Endodermal cell (in vitro differentiated cells): ENCODE measurements at regions not wholly inside any gene's neighbourhood (a gene's known extent, or its start where the extent isn't known, plus 50 kb on each side); places are given as distances from the start of the nearest gene placed in this dataset.

Experiments
- DNase-seq: peaks from one replicate; pipeline ENCODE4 v3.0.0-alpha.2; 2017
- H3K27ac ChIP-seq: 2 replicates; pipeline ENCODE4 v1.5.1; 2013; ENCODE audit warnings: mild to moderate bottlenecking, low read depth, low read length, moderate library complexity
- H3K27me3 ChIP-seq: 2 replicates; pipeline ENCODE4 v1.6.1; 2013; ENCODE audit warnings: mild to moderate bottlenecking, low read length, moderate library complexity; ENCODE audit not compliant: insufficient read depth, control insufficient read depth, poor library complexity, severe bottlenecking
- H3K36me3 ChIP-seq: 2 replicates; pipeline ENCODE4 v1.7.0; 2013; ENCODE audit warnings: mild to moderate bottlenecking, low read length, moderate library complexity; ENCODE audit not compliant: control insufficient read depth, insufficient read depth
- H3K4me1 ChIP-seq: one replicate; pipeline ENCODE4 v1.7.0; 2013; ENCODE audit warnings: low read length; ENCODE audit not compliant: control insufficient read depth, insufficient read depth
- H3K4me3 ChIP-seq: 2 replicates; pipeline ENCODE4 v1.5.1; 2013; ENCODE audit warnings: mild to moderate bottlenecking, low read length, moderate library complexity
- H3K9ac ChIP-seq: 2 replicates; pipeline ENCODE4 v1.6.1; 2013; ENCODE audit warnings: mild to moderate bottlenecking, low read length, moderate library complexity; ENCODE audit not compliant: poor library complexity, severe bottlenecking; ENCODE audit errors: extremely low read depth
- H3K9me3 ChIP-seq: 2 replicates; pipeline ENCODE4 v1.6.1; 2013; ENCODE audit warnings: mild to moderate bottlenecking, low read length, moderate library complexity; ENCODE audit not compliant: control insufficient read depth
- H3K27ac Mint-ChIP-seq: 2 replicates; pipeline ENCODE4 v1.8.0; 2020; ENCODE audit warnings: mixed read lengths
- H3K27me3 Mint-ChIP-seq: 2 replicates; pipeline ENCODE4 v1.8.0; 2021; ENCODE audit warnings: mild to moderate bottlenecking, mixed read lengths; ENCODE audit not compliant: insufficient read depth
- H3K36me3 Mint-ChIP-seq: 2 replicates; pipeline ENCODE4 v1.8.0; 2020; ENCODE audit warnings: low read depth, mixed read lengths
- H3K4me1 Mint-ChIP-seq: 2 replicates; pipeline ENCODE4 v1.8.0; 2020; ENCODE audit warnings: mixed read lengths
- H3K4me3 Mint-ChIP-seq: 2 replicates; pipeline ENCODE4 v1.8.0; 2020; ENCODE audit warnings: mild to moderate bottlenecking, moderate library complexity, mixed read lengths
- H3K9me3 Mint-ChIP-seq: 2 replicates; pipeline ENCODE4 v1.8.0; 2020; ENCODE audit warnings: mild to moderate bottlenecking, mixed read lengths
- CTCF ChIP-seq: fragments of 200-600 bp; sonication (generic); conservative IDR thresholded peaks from 2 replicates; pipeline ENCODE4 v1.5.0; 2021; ENCODE audit warnings: antibody characterized with exemption, mild to moderate bottlenecking
- WGBS, 2 experiments: methylation state at CpG; one replicate each; pipeline versions ENCODE4 v1.1.5 to v1.1.7; 2013; ENCODE audit warnings: missing lambda C conversion rate in 2 of 2, mixed read lengths in 1 of 2; ENCODE audit not compliant: insufficient coverage in 1 of 2, insufficient read length in 1 of 2; 5-methylcytosine and 5-hydroxymethylcytosine counted together

GRCh38 chr15:29632671-29633406, 189.4 kb downstream of the TJP1 start:
- DNase-seq, result no peak
- no peak overlapping the region for H3K27ac ChIP-seq
- no peak overlapping the region for H3K4me3 Mint-ChIP-seq
- H3K27ac Mint-ChIP-seq, result no peak overlapping the region
- no peak overlapping the region for H3K9ac ChIP-seq
- no peaks in the 10 kb centered on the region for H3K9me3 ChIP-seq
- no peaks in the 10 kb centered on the region for H3K27me3 ChIP-seq
- H3K4me1 Mint-ChIP-seq, result no peaks in the 10 kb centered on the region
- H3K4me1 ChIP-seq, result no peaks in the 10 kb centered on the region
- TF ChIP-seq CTCF, result no peak
- H3K36me3 ChIP-seq, result no peaks in the 10 kb centered on the region
- no peak overlapping the region for H3K4me3 ChIP-seq
- 87 to 89% methylated on average over 6 to 7 of the region's 8 CpGs for WGBS, 2 experiments
- no peaks in the 10 kb centered on the region for H3K36me3 Mint-ChIP-seq
- H3K9me3 Mint-ChIP-seq, result no peaks in the 10 kb centered on the region
- peaks cover 4% of the 10 kb centered on the region for H3K27me3 Mint-ChIP-seq

GRCh38 chr15:29631076-29632070, 190.9 kb downstream of the TJP1 start:
- Mint-ChIP-seq H3K27me3 (peaks cover 2% of the 10 kb centered on the region), H3K36me3 (no peaks in the 10 kb centered on the region), H3K4me1 (no peaks in the 10 kb centered on the region), H3K9me3 (peaks cover 2% of the 10 kb centered on the region), H3K27ac (no peak overlapping the region), H3K4me3 (no peak overlapping the region)
- no peaks in the 10 kb centered on the region for H3K36me3 ChIP-seq
- no peaks in the 10 kb centered on the region for H3K9me3 ChIP-seq
- no peaks in the 10 kb centered on the region for H3K27me3 ChIP-seq
- 75 to 76% methylated on average over 8 to 10 of the region's 10 CpGs for WGBS, 2 experiments
- H3K9ac ChIP-seq, result no peak overlapping the region
- no peak for DNase-seq
- no peak overlapping the region for H3K27ac ChIP-seq
- TF ChIP-seq CTCF, result no peak
- H3K4me1 ChIP-seq, result no peaks in the 10 kb centered on the region
- no peak overlapping the region for H3K4me3 ChIP-seq

GRCh38 chr15:29624271-29624670, 198.0 kb downstream of the TJP1 start:
- H3K9me3 ChIP-seq, result no peaks in the 10 kb centered on the region
- no peak overlapping the region for H3K9ac ChIP-seq
- no peak overlapping the region for H3K27ac ChIP-seq
- Mint-ChIP-seq H3K4me3 (no peak overlapping the region), H3K36me3 (no peaks in the 10 kb centered on the region), H3K4me1 (no peaks in the 10 kb centered on the region), H3K27ac (no peak overlapping the region), H3K9me3 (peaks cover 6% of the 10 kb centered on the region), H3K27me3 (peaks cover 2% of the 10 kb centered on the region)
- 94% methylated on average over 8 of the region's 8 CpGs; no CpG with 5 or more reads in 1 of the 2 experiments for WGBS, 2 experiments
- no peaks in the 10 kb centered on the region for H3K36me3 ChIP-seq
- no peaks in the 10 kb centered on the region for H3K27me3 ChIP-seq
- no peaks in the 10 kb centered on the region for H3K4me1 ChIP-seq
- DNase-seq, result no peak
- H3K4me3 ChIP-seq, result no peak overlapping the region
- no peak for TF ChIP-seq CTCF
